Heart left ventricle (tissue), 16 donors: ENCODE measurements at regions not wholly inside any gene's neighbourhood (a gene's known extent, or its start where the extent isn't known, plus 50 kb on each side); places are given as distances from the start of the nearest gene placed in this dataset.

Experiments used
- ATAC-seq, 4 donors: fragments of 200-7000 bp; cut with Tn5 transposase; one replicate each; pipeline ENCODE4 v1.9.1; 2020 to 2022; ENCODE audit warnings: moderate library complexity in 4 of 4, mild to moderate bottlenecking in 3 of 4, moderate number of reproducible peaks in 1 of 4
- DNase-seq, 5 donors: peaks; one replicate each; pipeline ENCODE4 v3.0.0-alpha.2; 2020
- H3K27ac ChIP-seq, 12 donors: fragments of 200-600 bp; sonication (generic) in 4 of 12; one replicate each; pipeline versions ENCODE4 v1.5.0 to v1.8.0; 2016 to 2022; ENCODE audit warnings: mild to moderate bottlenecking in 2 of 12
- H3K27me3 ChIP-seq, 9 donors: fragments of 200-600 bp; sonication (generic) in 2 of 9; one replicate each; pipeline versions ENCODE4 v1.5.1 to v1.8.0; 2016 to 2022; ENCODE audit warnings: mild to moderate bottlenecking in 3 of 9
- H3K36me3 ChIP-seq, 9 donors: fragments of 200-600 bp; sonication (generic) in 2 of 9; one replicate each; pipeline versions ENCODE4 v1.5.0 to v1.8.0; 2018 to 2022; ENCODE audit warnings: mild to moderate bottlenecking in 2 of 9
- H3K4me1 ChIP-seq, 12 donors: fragments of 200-600 bp; sonication (generic) in 4 of 12; one replicate each; pipeline versions ENCODE4 v1.5.0 to v1.8.0; 2016 to 2022; ENCODE audit warnings: mild to moderate bottlenecking in 3 of 12
- H3K4me3 ChIP-seq, 12 donors: fragments of 200-600 bp; sonication (generic) in 4 of 12; one replicate each; pipeline versions ENCODE4 v1.5.0 to v1.8.0; 2017 to 2022; ENCODE audit warnings: mild to moderate bottlenecking in 9 of 12, moderate library complexity in 4 of 12
- H3K9me3 ChIP-seq, 12 donors: fragments of 200-600 bp; sonication (generic) in 4 of 12; one replicate each; pipeline versions ENCODE4 v1.5.0 to v1.8.0; 2016 to 2022; ENCODE audit warnings: mild to moderate bottlenecking in 1 of 12
- POLR2A ChIP-seq, 2 donors: fragments of 450-650 bp; IDR thresholded peaks; one replicate each; pipeline ENCODE4 v1.6.1; 2017; ENCODE audit warnings: antibody characterized with exemption in 2 of 2, mild to moderate bottlenecking in 2 of 2, moderate library complexity in 2 of 2
- WGBS, 4 donors: extraction: QIAGEN DNeasy Blood & Tissue Kit in 2 of 4; methylation state at CpG; one replicate each; pipeline versions ENCODE4 v1.1.5 to v1.1.7; 2013 to 2018; 5-methylcytosine and 5-hydroxymethylcytosine counted together
- intact Hi-C, 10 donors: fragments of 100-400 bp; cut with DNase I; formaldehyde crosslinking; loops; one replicate each; pipeline versions ENCODE4 v1.11.1 to v1.14.2; 2022
- TF ChIP-seq, protein P1 (sequence below), 12 donors: fragments of 200-600 bp; sonication (generic) in 4 of 12; IDR thresholded peaks; one replicate each; pipeline versions ENCODE4 v1.5.0 to v1.8.0; 2018 to 2022; ENCODE audit warnings: antibody characterized with exemption in 12 of 12, mild to moderate bottlenecking in 5 of 12
- donor health status: ischemic (EF 13 %, LVEDD 7.1; RV severe dilation, severe dysfunction).
- donor health status: healthy with polysubstance abuse.
- donor health status: DM: no; HTN: yes; CAD: no.
- donor health status: DM: no; HTN: no; CAD: no.
- donor health status: ischemic (EF 25% LVEDD 6.9; RV normal size, moderate dysfunction).
- donor health status: ischemic (EF 25% LVEDD 5.7; RV mildly dilated, moderate dysfunction).
- donor health status: healthy.
- donor health status: DM: yes; HTN: yes; CAD: no.
- donor health status: ischemic (EF 35%, LVEDD 5.7; RV mildly dilated, moderate dysfunction).
- donor health status: nonischemic (EF 11% LVEDD 7.7; RV severe dilation, severe dysfunction).
- donor health status: DM: yes; HTN: yes; CAD: no.
- donor health status: PGD.
- donor health status: ischemic (EF 29% LVEDD 5.4; RV normal size, mild dysfunction).
- donor health status: nonischemic (EF 23%, LVEDD 6.1; RV moderate dilation, normal function).

DNA sequence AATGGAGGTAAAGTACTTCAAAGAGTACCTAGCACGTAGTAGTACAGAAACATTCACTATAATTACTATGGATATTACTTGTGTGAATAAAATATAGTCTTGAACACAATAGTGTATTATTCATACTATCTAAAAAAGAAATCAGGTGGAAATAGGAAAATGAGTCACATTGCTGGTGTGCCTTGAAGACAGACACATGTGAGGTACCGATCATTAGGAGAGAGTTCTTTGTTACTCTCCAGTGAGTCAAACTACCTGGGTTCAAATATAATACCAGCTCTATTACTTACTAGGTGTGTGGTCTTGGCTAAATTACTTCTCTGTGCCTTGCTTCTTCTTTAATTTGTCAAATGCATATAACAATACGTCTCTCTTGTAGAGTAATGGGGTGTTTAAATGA is 50.8 kb upstream of the BEND6 start:
- 40 to 54% (median 51%) methylated on average over 3 of the region's 3 CpGs for WGBS, 4 donors
- no peaks in the 10 kb centered on the region for H3K27me3 ChIP-seq
- no peaks in the 10 kb centered on the region for H3K36me3 ChIP-seq
- H3K4me1 ChIP-seq, result peaks cover 0 to 7% (median 0%) of the 10 kb centered on the region in 12 donors
- intact Hi-C loops, result loop anchor here in 8 of 10 donors (1.0 to 10.0 kb wide), 9 partner anchors 48 to 420 kb away; partner anchors contain the start of genes PRIM2 (in 3 of the 8) and BEND6 (in 1 of the 8)
- no peak for DNase-seq
- H3K4me3 ChIP-seq, result no peak overlapping the region
- H3K27ac ChIP-seq, result no peak overlapping the region
- H3K9me3 ChIP-seq, result no peaks in the 10 kb centered on the region
- ATAC-seq, result no peak
- TF ChIP-seq POLR2A (IDR thresholded peaks at IDR 0.05), result no peak
- TF ChIP-seq, protein P1, sequence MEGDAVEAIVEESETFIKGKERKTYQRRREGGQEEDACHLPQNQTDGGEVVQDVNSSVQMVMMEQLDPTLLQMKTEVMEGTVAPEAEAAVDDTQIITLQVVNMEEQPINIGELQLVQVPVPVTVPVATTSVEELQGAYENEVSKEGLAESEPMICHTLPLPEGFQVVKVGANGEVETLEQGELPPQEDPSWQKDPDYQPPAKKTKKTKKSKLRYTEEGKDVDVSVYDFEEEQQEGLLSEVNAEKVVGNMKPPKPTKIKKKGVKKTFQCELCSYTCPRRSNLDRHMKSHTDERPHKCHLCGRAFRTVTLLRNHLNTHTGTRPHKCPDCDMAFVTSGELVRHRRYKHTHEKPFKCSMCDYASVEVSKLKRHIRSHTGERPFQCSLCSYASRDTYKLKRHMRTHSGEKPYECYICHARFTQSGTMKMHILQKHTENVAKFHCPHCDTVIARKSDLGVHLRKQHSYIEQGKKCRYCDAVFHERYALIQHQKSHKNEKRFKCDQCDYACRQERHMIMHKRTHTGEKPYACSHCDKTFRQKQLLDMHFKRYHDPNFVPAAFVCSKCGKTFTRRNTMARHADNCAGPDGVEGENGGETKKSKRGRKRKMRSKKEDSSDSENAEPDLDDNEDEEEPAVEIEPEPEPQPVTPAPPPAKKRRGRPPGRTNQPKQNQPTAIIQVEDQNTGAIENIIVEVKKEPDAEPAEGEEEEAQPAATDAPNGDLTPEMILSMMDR (IDR thresholded peaks at IDR 0.05), result no peak

DNA sequence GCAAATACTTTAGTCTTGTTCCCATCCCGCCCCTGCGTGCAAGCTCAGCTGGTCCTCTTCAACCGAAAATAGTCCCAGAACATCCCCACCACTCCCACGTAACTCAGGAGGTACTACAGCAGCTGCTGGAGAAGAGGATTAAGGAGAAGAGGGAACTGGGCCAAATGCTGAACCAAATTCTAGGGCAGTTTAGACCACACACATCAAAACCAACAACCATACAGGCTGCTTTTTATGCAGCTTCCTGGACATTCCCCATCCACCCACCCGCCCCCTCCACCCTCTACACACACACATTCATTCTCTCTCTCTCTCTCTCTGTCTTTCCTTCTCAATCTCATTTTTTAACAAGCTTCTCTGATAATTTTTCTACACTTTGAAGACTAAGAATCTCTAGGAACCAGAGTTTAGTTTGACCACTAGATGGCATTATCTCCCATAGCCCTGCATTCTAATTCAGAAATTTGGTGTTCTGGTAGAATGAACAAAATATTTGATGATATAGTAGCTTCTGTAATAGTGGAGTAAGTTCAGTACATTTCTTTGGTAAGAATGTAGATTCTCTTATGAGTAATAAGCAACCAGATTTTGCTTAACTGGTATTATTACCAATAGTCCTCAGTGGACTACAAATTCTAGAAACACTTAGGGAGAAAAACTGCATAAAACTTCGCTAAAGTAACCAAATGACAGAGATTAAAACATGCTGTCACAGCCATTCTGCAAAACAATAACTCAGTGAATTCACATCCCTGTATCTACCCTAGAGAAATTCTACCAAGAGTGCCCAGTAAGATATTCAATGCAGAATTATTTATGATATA is 52.1 kb upstream of the BEND6 start:
- Histone ChIP-seq H3K4me1 (peaks cover 0 to 7% (median 0%) of the 10 kb centered on the region in 12 donors), H3K36me3 (no peaks in the 10 kb centered on the region), H3K27ac (peak overlapping the region in 1 of 12 donors; percentile 17), H3K4me3 (peak overlapping the region in 3 of 12 donors; percentile 11 to 24 (median 16)), H3K27me3 (no peaks in the 10 kb centered on the region), H3K9me3 (no peaks in the 10 kb centered on the region)
- intact Hi-C loops, result loop anchor here (2.0 to 10.0 kb wide), 7 partner anchors 49 to 422 kb away; partner anchors contain the start of genes PRIM2 (in 6 of the 10) and BEND6 (in 1 of the 10)
- peak in 2 of 4 donors; percentile 58 to 82 for ATAC-seq
- TF ChIP-seq, protein P1 (IDR thresholded peaks at IDR 0.05), result peak; percentile 59 to 81 (median 73)
- TF ChIP-seq POLR2A (IDR thresholded peaks at IDR 0.05), result no peak
- DNase-seq, result peak in 3 of 5 donors; percentile 11 to 32 (median 19)
- WGBS, 4 donors, result 37 to 46% (median 42%) methylated on average over 6 of the region's 6 CpGs

DNA sequence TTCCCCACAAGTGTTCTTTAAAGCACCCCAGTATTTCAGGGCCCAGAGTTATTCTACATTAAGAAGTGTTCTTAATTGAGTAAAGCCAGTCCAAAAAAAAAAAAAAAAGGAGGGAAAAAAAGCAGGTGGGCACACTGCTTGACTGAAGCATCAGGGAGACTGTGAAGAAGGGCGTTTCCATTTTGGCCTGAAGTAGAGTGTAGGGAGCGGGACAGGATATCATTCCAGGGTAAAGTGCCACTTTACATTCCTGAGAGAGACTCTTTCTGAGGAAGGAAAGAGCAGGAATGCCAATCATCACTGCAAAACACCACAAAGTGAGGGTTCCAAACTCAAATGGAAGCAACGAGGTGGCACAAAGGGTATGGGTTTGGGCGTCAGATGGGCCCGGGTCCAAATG is 54.1 kb upstream of the BEND6 start:
- DNase-seq, result no peak
- TF ChIP-seq POLR2A (IDR thresholded peaks at IDR 0.05), result no peak
- TF ChIP-seq, protein P1 (IDR thresholded peaks at IDR 0.05), result no peak
- Histone ChIP-seq H3K4me3 (no peak overlapping the region), H3K27me3 (no peaks in the 10 kb centered on the region), H3K4me1 (peaks cover 0 to 7% (median 0%) of the 10 kb centered on the region in 12 donors), H3K27ac (no peak overlapping the region), H3K9me3 (no peaks in the 10 kb centered on the region), H3K36me3 (no peaks in the 10 kb centered on the region)
- intact Hi-C loops, result loop anchor here in 8 of 10 donors (5.0 to 10.0 kb wide), 4 partner anchors 52 to 417 kb away; partner anchors contain the start of genes PRIM2 (in 3 of the 8) and BEND6 (in 1 of the 8)
- 72 to 84% (median 76%) methylated on average over 5 of the region's 5 CpGs for WGBS, 4 donors
- no peak for ATAC-seq

DNA sequence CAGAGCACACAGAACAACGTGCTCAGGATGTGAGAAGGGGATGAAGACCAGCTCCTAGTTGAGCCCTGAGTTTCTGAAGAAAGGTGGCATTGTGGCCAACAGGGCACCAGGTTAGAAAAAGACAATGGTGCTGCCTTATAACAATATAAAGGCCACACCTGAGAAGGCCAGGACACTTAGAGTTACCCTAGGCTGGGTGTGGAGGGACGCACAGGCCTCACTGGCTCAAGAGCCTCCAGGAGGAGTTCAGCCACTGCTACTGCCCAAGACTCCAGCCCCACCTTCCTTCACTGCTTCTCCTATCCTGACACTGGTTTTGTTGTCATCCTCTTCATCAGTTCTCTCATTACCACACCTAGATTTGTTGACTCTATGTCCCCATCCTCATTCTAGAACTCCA is 55.2 kb upstream of the BEND6 start:
- peak overlapping the region in 1 of 12 donors; percentile 62 for H3K27ac ChIP-seq

More for the DNA sequence above, 55.2 kb upstream of the BEND6 start:
- no peaks in the 10 kb centered on the region for H3K36me3 ChIP-seq
- no peak for ATAC-seq
- intact Hi-C loops, result loop anchor here in 8 of 10 donors (5.0 to 10.0 kb wide), 4 partner anchors 53 to 418 kb away; partner anchors contain the start of genes PRIM2 (in 3 of the 8) and BEND6 (in 1 of the 8)
- peaks cover 0 to 6% (median 0%) of the 10 kb centered on the region in 12 donors for H3K4me1 ChIP-seq
- DNase-seq, result no peak
- H3K4me3 ChIP-seq, result no peak overlapping the region
- no peaks in the 10 kb centered on the region for H3K27me3 ChIP-seq
- no peak for TF ChIP-seq POLR2A (IDR thresholded peaks at IDR 0.05)
- TF ChIP-seq, protein P1 (IDR thresholded peaks at IDR 0.05), result no peak
- 93 to 96% (median 95%) methylated on average over 2 of the region's 2 CpGs for WGBS, 4 donors
- no peaks in the 10 kb centered on the region for H3K9me3 ChIP-seq
